ENCODE measurements at regions not wholly inside any gene's neighbourhood (a gene's known extent, or its start where the extent isn't known, plus 50 kb on each side); places are given as distances from the start of the nearest gene placed in this dataset.

DNA sequence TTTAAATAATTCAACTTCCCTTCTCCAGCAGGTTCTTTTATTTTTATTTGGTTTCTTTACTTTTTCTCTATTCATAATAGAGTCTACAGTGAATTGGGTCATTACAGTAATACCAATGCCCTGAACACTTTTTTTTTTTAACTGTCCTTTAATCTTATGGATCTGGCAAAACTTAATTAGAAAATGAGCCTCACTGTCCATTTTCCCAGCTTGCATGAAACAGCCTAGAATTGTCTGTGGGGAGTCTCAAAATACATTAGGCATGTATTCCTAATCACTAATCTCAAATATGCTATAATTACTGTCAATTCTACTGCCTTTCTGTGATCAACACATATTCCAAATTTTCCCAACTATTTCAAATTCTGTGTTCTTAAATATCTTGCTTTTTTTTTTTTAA lies 406.8 kb downstream of the ANXA1 start:
- Histone ChIP-seq H3K36me3 (no peaks in the 10 kb centered on the region), H3K4me2 (no peak overlapping the region), H3K9me3 (ENCODE audit: low read depth) (no peaks in the 10 kb centered on the region), H3K4me1 (no peaks in the 10 kb centered on the region), H3K79me2 (ENCODE audit: low read depth) (no peaks in the 10 kb centered on the region), H3K27me3 (no peaks in the 10 kb centered on the region), H3K9ac (no peak overlapping the region), H3F3A (ENCODE audit: low read depth) (no peaks in the 10 kb centered on the region), H2AFZ (replicated peaks) (no peak overlapping the region), H3K4me3 (no peak overlapping the region), H3K27ac (no peak overlapping the region), H4K20me1 (ENCODE audit: low read depth) (no peaks in the 10 kb centered on the region)
- no peak for DNase-seq (ENCODE audit: low spot score)
- Mint-ChIP-seq H3K4me3 (no peak overlapping the region), H3K36me3 (peaks cover 3% of the 10 kb centered on the region), H3K4me1 (no peaks in the 10 kb centered on the region), H3K27me3 (ENCODE audit: insufficient read depth, low read depth) (no peaks in the 10 kb centered on the region), H3K9me3 (peaks cover 4% of the 10 kb centered on the region), H3K27ac (no peak overlapping the region)
- no peak for TF ChIP-seq EZH2 (IDR thresholded peaks at IDR 0.05)
- TF ChIP-seq, protein P1, sequence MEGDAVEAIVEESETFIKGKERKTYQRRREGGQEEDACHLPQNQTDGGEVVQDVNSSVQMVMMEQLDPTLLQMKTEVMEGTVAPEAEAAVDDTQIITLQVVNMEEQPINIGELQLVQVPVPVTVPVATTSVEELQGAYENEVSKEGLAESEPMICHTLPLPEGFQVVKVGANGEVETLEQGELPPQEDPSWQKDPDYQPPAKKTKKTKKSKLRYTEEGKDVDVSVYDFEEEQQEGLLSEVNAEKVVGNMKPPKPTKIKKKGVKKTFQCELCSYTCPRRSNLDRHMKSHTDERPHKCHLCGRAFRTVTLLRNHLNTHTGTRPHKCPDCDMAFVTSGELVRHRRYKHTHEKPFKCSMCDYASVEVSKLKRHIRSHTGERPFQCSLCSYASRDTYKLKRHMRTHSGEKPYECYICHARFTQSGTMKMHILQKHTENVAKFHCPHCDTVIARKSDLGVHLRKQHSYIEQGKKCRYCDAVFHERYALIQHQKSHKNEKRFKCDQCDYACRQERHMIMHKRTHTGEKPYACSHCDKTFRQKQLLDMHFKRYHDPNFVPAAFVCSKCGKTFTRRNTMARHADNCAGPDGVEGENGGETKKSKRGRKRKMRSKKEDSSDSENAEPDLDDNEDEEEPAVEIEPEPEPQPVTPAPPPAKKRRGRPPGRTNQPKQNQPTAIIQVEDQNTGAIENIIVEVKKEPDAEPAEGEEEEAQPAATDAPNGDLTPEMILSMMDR (IDR thresholded peaks at IDR 0.05), result no peak
- no peak for TF ChIP-seq EZH2phosphoT487 (IDR thresholded peaks at IDR 0.05)

GRCh38 chr9:73565026-73565425 lies 413.4 kb downstream of the ANXA1 start:
- no peak for DNase-seq (ENCODE audit: low spot score)
- peaks cover 12% of the 10 kb centered on the region for H3K9me3 Mint-ChIP-seq
- Histone ChIP-seq H3K36me3 (no peaks in the 10 kb centered on the region), H2AFZ (replicated peaks) (peak overlapping the region; percentile 74), H3F3A (ENCODE audit: low read depth) (peaks cover 3% of the 10 kb centered on the region), H3K4me1 (peaks cover 13% of the 10 kb centered on the region), H3K9ac (no peak overlapping the region), H3K4me2 (no peak overlapping the region), H3K79me2 (ENCODE audit: low read depth) (no peaks in the 10 kb centered on the region), H4K20me1 (ENCODE audit: low read depth) (no peaks in the 10 kb centered on the region), H3K27me3 (no peaks in the 10 kb centered on the region), H3K4me3 (no peak overlapping the region), H3K27ac (no peak overlapping the region), H3K9me3 (ENCODE audit: low read depth) (no peaks in the 10 kb centered on the region)
- no peaks in the 10 kb centered on the region for H3K27me3 Mint-ChIP-seq (ENCODE audit: insufficient read depth, low read depth)
- no peak overlapping the region for H3K4me3 Mint-ChIP-seq
- no peak overlapping the region for H3K27ac Mint-ChIP-seq
- H3K4me1 Mint-ChIP-seq, result peaks cover 11% of the 10 kb centered on the region
- peaks cover 3% of the 10 kb centered on the region for H3K36me3 Mint-ChIP-seq
- TF ChIP-seq, protein P1 (IDR thresholded peaks at IDR 0.05), result no peak
- TF ChIP-seq EZH2 (IDR thresholded peaks at IDR 0.05) (no peak), EZH2phosphoT487 (IDR thresholded peaks at IDR 0.05) (no peak)

- Histone ChIP-seq H4K20me1 (ENCODE audit: low read depth) (no peaks in the 10 kb centered on the region), H3K9me3 (ENCODE audit: low read depth) (no peaks in the 10 kb centered on the region), H3F3A (ENCODE audit: low read depth) (peaks cover 3% of the 10 kb centered on the region), H3K27ac (no peak overlapping the region), H3K36me3 (no peaks in the 10 kb centered on the region), H3K27me3 (no peaks in the 10 kb centered on the region), H3K4me2 (no peak overlapping the region), H3K4me1 (peaks cover 16% of the 10 kb centered on the region), H3K79me2 (ENCODE audit: low read depth) (no peaks in the 10 kb centered on the region), H3K9ac (no peak overlapping the region), H3K4me3 (no peak overlapping the region), H2AFZ (replicated peaks) (no peak overlapping the region)
- TF ChIP-seq, protein P1 (IDR thresholded peaks at IDR 0.05), result peak; percentile 71
- TF ChIP-seq EZH2 (IDR thresholded peaks at IDR 0.05), result no peak
- TF ChIP-seq EZH2phosphoT487 (IDR thresholded peaks at IDR 0.05), result no peak
- H3K4me1 Mint-ChIP-seq, result peaks cover 18% of the 10 kb centered on the region
- no peaks in the 10 kb centered on the region for H3K27me3 Mint-ChIP-seq (ENCODE audit: insufficient read depth, low read depth)
- no peak overlapping the region for H3K27ac Mint-ChIP-seq
- H3K4me3 Mint-ChIP-seq, result no peak overlapping the region
- H3K9me3 Mint-ChIP-seq, result peaks cover 12% of the 10 kb centered on the region
- peaks cover 3% of the 10 kb centered on the region for H3K36me3 Mint-ChIP-seq
- peak; percentile 59 for DNase-seq (ENCODE audit: low spot score)
Measured at GRCh38 chr9:73565833-73566465, 414.3 kb downstream of the ANXA1 start.
